Glutamatergic neuron (in vitro differentiated cells): ENCODE measurements at regions not wholly inside any gene's neighbourhood (a gene's known extent, or its start where the extent isn't known, plus 50 kb on each side); places are given as distances from the start of the nearest gene placed in this dataset.

ENCODE experiments used
- DNase-seq: peaks from one replicate; pipeline ENCODE4 v3.0.0; 2022
- H3K27ac Mint-ChIP-seq: one replicate; pipeline ENCODE4 v1.8.0; 2020; ENCODE audit warnings: mild to moderate bottlenecking, mixed read lengths, inconsistent platforms; ENCODE audit not compliant: unreplicated experiment
- H3K27me3 Mint-ChIP-seq: one replicate; pipeline ENCODE4 v1.8.0; 2020; ENCODE audit warnings: mild to moderate bottlenecking, moderate library complexity, mixed read lengths, inconsistent platforms; ENCODE audit not compliant: unreplicated experiment
- H3K36me3 Mint-ChIP-seq: one replicate; pipeline ENCODE4 v1.8.0; 2020; ENCODE audit warnings: mild to moderate bottlenecking, mixed read lengths, inconsistent platforms; ENCODE audit not compliant: unreplicated experiment
- H3K4me1 Mint-ChIP-seq: one replicate; pipeline ENCODE4 v1.8.0; 2020; ENCODE audit warnings: mild to moderate bottlenecking, low read depth, mixed read lengths, inconsistent platforms; ENCODE audit not compliant: unreplicated experiment
- H3K4me3 Mint-ChIP-seq: one replicate; pipeline ENCODE4 v1.8.0; 2020; ENCODE audit warnings: mild to moderate bottlenecking, mixed read lengths, inconsistent platforms; ENCODE audit not compliant: unreplicated experiment
- H3K9me3 Mint-ChIP-seq: one replicate; pipeline ENCODE4 v1.8.0; 2020; ENCODE audit warnings: mild to moderate bottlenecking, moderate library complexity, mixed read lengths, inconsistent platforms; ENCODE audit not compliant: unreplicated experiment
- CTCF ChIP-seq: fragments of 200-600 bp; sonication (generic); IDR thresholded peaks from one replicate; pipeline ENCODE4 v1.5.0; 2021; ENCODE audit not compliant: partially characterized antibody, unreplicated experiment

GRCh38 chr4:30996841-30997240, 276.7 kb downstream of the PCDH7 start:
- Mint-ChIP-seq H3K4me1 (no peaks in the 10 kb centered on the region), H3K36me3 (peaks cover 8% of the 10 kb centered on the region), H3K9me3 (no peaks in the 10 kb centered on the region), H3K27me3 (no peaks in the 10 kb centered on the region), H3K27ac (no peak overlapping the region), H3K4me3 (no peak overlapping the region)
- TF ChIP-seq CTCF = no peak
- no peak for DNase-seq

GRCh38 chr4:31005037-31005436, 284.9 kb downstream of the PCDH7 start:
- no peak overlapping the region for H3K4me3 Mint-ChIP-seq
- H3K27ac Mint-ChIP-seq = no peak overlapping the region
- no peak for TF ChIP-seq CTCF

GRCh38 chr4:31007858-31008257, 287.7 kb downstream of the PCDH7 start:
- no peak for DNase-seq
- H3K4me1 Mint-ChIP-seq = no peaks in the 10 kb centered on the region

More at GRCh38 chr4:31005037-31005436, 284.9 kb downstream of the PCDH7 start:
- H3K27me3 Mint-ChIP-seq = no peaks in the 10 kb centered on the region
- H3K4me1 Mint-ChIP-seq = no peaks in the 10 kb centered on the region
- H3K36me3 Mint-ChIP-seq = no peaks in the 10 kb centered on the region
- no peak for DNase-seq
- no peaks in the 10 kb centered on the region for H3K9me3 Mint-ChIP-seq

GRCh38 chr4:31009926-31010325, 289.8 kb downstream of the PCDH7 start:
- Mint-ChIP-seq H3K9me3 (no peaks in the 10 kb centered on the region), H3K4me1 (no peaks in the 10 kb centered on the region), H3K4me3 (no peak overlapping the region), H3K36me3 (no peaks in the 10 kb centered on the region), H3K27me3 (no peaks in the 10 kb centered on the region), H3K27ac (no peak overlapping the region)
- TF ChIP-seq CTCF = no peak
- DNase-seq = no peak

More at GRCh38 chr4:31007858-31008257, 287.7 kb downstream of the PCDH7 start:
- Mint-ChIP-seq H3K4me3 (no peak overlapping the region), H3K27me3 (no peaks in the 10 kb centered on the region), H3K36me3 (no peaks in the 10 kb centered on the region), H3K27ac (no peak overlapping the region), H3K9me3 (no peaks in the 10 kb centered on the region)
- no peak for TF ChIP-seq CTCF

- TF ChIP-seq CTCF = no peak
- DNase-seq = no peak
- Mint-ChIP-seq H3K27ac (no peak overlapping the region), H3K9me3 (no peaks in the 10 kb centered on the region), H3K36me3 (no peaks in the 10 kb centered on the region), H3K4me3 (no peak overlapping the region), H3K4me1 (peaks cover 2% of the 10 kb centered on the region), H3K27me3 (peaks cover 2% of the 10 kb centered on the region)
Observed at GRCh38 chr4:31015123-31015522, 295.0 kb downstream of the PCDH7 start.
